ENCODE measurements at regions not wholly inside any gene's neighbourhood (a gene's known extent, or its start where the extent isn't known, plus 50 kb on each side); places are given as distances from the start of the nearest gene placed in this dataset.
"Not testable (repeated sequence)": the region's sequence is repeated elsewhere in the genome, so short reads cannot be mapped to it uniquely, and the experiment has no call there.

DNA sequence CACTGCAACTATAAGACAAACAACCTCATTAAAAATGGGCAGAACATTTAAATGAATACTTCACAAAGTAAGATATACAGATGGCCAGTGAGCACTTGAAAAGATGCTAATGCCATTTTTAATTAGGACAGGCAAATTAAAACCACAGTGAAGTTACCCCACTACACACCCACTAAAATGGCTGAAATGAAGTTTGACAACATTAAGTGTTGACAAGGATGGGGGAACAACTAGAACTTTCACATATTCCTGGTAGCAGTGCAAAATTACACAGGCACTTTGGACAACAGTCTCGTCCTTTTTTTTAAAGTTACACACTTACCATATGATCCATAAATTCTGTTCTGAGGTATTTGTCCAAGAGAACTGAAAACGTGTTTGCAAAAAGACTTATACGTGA, 278.9 kb upstream of the DIO3 start:
- no peak for DNase-seq (ENCODE audit: low spot score)

DNA sequence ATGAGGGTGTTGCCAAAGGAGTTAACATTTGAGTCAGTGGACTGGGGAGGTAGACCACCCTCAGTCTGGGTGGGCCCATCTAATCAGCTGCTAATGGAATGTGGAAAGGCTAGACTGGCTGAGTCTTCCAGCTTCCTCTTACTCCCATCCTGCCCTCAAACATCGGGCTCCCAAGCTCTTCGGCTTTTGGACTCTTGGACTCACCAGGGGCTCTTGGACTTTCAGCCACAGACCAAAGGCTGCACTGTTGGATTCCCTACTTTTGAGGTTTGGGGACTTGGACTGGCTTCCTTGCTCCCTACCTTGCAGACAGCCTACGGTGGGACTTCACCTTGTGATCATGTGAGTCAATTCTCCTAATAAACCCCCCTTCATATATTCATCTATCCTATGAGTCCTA, 276.6 kb upstream of the DIO3 start:
- no peak for DNase-seq (ENCODE audit: low spot score)

DNA sequence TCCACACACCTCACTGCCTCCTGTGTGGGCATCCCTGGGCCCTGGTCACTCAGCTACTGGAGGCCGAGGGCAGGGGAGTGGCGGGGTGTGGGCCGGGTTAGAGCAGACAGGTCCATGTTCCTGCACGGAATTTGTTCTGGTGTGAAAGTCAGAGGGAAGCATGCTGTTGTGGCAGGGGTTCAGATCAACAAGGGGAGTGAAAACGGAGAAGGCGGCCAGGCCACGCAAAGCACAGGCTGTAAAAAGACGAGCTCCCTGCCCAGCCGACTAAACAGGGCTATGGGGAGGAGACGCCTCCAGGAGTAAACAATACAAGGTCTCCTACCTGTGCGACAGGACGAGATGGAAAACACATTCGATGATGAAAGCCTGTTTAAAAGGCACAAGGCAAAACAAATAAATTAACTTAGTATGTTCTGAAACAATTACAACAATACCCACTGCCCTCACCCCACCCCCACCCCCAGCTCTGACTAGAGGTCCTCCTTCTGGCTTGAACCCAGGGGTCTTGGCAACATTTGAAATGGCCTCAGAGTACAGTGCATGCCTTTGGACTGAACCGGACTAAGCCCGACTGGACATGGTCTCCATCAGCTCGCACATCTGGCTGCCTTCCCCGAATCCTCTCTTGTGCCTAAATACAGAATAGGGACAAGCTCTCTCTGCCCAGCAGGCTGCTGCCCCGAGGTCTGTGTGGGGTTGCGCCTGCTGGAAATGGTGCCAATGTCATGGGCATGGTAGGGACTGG, 274.9 kb upstream of the DIO3 start:
- no peak for DNase-seq (ENCODE audit: low spot score)

DNA sequence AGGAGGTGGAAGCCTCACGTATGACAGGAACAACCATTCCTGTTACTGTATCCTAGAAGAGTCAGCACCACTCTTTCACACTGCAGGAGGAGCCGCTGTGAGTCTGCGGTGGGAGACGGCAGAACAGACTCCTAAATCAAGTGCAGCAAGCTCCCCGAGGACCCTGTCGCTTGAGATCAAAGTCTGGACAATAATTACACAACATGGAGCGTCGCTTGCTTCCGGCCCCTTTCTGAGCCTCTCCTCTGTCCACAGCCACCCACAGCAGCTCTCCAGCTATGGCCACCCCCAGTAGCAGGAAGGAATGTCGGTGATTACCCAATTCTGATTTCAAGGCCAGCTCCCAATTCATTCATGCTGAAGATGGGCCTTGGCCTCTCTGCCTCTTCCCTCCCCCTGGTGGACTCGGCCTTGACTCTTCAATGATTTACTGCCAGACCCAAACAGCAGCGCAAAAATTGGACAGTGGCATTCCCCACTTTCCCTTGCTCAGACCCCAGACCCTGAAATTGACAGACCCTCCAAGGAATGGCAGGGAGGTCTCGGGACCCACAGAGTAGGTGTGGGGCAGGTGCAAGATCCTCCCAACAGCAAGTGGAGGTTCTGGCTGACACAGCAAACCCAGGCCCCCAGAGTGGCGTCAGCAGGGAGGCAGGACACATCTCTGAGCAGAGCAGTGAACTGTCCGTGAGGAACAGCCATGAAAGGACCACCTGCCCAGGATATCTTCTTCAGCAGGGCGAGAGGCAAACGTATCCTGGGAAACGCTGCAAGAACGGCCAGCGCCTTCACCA, 272.7 kb upstream of the DIO3 start:
- DNase-seq (ENCODE audit: low spot score): no peak

- DNase-seq (ENCODE audit: low spot score): no peak
Observed at GRCh38 chr14:101289230-101289690, 272.0 kb upstream of the DIO3 start.

DNA sequence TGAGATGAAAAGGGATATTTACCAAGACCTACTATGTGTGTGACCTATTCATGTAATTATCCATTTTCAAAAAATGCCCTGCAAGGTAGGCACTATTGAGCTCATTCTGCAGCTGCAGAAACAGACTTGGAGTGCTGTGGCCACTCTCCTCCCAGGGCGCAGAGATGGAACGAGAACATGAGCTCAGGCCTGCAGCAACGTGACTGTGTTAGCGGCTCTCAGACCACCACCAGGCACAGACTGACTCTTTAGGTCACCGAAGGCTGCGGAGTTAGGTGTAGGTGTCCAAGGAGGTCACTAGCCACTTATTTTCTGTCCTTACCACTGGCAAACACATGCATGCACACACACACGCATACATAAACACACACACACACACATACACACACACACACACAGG, 271.4 kb upstream of the DIO3 start:
- DNase-seq (ENCODE audit: low spot score): no peak

DNA sequence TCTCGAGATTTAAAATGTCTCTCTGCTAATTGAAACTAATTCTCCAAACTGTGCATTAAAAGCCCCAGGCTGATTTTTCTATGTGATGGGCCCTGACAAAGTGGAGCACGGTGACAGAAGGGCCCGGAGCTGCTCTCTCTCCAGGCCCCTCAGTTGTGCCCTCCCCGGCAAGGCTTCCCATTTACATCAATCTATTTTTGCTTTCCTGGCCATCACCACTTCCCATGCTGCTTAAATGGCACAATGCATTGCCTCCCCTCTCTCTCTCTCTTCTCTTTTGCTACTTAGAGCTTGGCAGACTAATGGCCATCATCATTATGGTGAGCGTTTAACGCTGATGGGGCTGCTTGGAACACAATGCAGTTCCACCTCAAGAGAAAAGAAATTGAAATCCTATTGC, 270.7 kb upstream of the DIO3 start:
- DNase-seq (ENCODE audit: low spot score): no peak

DNA sequence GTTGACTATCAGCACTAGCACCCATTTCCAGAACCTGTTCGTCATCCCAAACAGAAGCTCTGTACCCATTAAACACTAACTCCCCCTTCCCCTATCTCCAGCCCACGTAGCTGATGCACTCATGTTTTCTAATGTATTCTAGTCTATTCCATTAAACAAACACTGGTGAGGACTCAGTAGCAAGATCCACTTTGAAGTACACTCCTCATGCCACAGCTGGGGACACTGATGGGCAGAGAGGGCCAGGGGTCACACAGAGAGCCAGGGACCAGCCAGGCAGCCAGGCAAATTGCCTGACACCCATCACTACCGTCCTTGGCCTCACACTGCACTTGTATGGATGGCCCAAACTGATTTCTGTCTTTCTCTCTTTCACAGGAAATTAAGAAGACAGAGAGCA, 269.9 kb upstream of the DIO3 start:
- no peak for DNase-seq (ENCODE audit: low spot score)

DNA sequence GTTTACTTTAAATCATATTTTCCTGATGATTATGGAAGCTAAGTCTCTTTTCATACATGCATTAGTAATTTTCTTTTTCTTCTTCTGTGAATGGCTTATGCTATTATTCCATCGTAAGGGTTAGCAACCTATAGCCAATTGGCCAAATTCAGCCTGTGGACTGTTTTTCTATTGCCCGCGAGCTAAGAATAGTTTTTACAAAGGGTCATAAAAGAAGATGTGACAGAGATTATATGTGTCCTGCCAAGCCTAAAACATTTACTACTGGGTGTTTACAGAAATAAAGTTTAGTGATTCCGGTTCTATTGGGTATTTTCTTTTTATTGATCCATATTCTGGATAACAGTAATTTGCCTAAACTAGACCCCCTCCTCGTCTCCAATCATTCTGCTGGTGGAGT, 268.8 kb upstream of the DIO3 start:
- DNase-seq (ENCODE audit: low spot score): no peak

- no peak for DNase-seq (ENCODE audit: low spot score)
Observed at GRCh38 chr14:101293605-101294004, 267.7 kb upstream of the DIO3 start.

- DNase-seq (ENCODE audit: low spot score): no peak
Observed at GRCh38 chr14:101294136-101294535, 267.2 kb upstream of the DIO3 start.

GRCh38 chr14:101299781-101300180, 261.5 kb upstream of the DIO3 start:
- DNase-seq (ENCODE audit: low spot score): not testable (repeated sequence)

GRCh38 chr14:101301011-101301410, 260.3 kb upstream of the DIO3 start:
- no peak for DNase-seq (ENCODE audit: low spot score)

DNA sequence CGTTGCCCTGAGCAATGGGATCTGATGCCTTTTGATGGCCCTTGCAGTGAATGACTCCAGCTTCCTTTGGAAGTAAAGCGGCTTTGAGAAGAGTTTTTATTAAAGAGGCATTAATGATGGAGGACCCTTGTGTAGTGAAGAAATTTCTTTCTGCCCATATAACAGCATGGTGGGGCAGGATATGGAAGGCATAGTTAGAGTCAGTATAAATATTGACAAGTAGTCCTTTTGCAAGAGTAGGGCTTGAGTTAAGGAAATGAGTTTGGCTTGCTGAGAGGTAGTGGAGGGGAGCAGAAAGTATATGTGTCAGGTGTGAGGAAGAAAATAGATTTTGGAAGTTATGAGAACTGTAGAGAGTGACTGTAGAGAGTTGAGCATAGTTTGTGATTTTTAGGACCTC, 254.1 kb upstream of the DIO3 start:
- not testable (repeated sequence) for DNase-seq (ENCODE audit: low spot score)

- not testable (repeated sequence) for DNase-seq (ENCODE audit: low spot score)
Observed at GRCh38 chr14:101311186-101311585, 250.1 kb upstream of the DIO3 start.

- DNase-seq (ENCODE audit: low spot score): no peak
Observed at GRCh38 chr14:101313268-101313667, 248.0 kb upstream of the DIO3 start.

DNA sequence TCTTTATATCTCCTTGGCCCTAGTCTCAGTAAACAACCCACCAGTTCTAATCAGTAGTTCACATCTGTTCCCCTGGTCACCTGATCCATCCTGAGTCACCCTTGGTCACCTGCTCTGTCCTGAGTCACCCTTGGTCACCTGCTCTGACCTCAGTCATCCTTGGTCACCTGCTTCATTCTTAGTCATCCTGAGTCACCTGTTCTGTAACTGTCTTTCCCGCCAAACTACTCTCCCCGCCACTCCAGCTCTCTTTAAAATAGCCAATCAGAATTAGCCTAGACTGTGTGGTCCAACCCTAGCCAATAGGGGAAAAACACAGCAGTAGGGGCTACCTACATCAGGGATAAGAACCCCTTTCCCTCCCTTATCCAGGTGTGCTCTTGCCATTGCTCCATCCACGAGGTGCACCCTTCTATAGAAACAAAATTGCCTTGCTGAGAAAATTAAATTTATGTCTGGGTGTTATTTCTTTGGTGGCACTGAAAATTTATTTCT, 245.4 kb upstream of the DIO3 start:
- no peak for DNase-seq (ENCODE audit: low spot score)

DNA sequence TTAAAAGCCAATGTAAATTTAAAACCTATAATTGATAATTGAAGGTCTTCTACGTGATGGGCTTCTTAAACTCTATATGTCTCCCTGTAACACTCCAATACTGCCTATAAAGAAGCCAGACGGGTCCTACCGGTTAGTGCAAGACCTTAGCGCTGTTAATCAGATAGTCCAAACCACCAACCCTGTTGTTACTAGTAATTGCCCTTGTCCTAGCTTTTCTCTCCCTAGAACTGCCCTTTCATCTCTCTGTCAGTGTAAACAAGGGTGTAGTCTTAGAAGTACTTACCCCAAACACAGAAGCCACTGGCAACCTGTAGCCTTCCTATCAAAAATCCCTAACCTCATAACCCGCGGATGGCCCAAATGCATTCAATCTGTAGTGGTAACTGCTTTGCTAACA, 243.0 kb upstream of the DIO3 start:
- no peak for DNase-seq (ENCODE audit: low spot score)

DNA sequence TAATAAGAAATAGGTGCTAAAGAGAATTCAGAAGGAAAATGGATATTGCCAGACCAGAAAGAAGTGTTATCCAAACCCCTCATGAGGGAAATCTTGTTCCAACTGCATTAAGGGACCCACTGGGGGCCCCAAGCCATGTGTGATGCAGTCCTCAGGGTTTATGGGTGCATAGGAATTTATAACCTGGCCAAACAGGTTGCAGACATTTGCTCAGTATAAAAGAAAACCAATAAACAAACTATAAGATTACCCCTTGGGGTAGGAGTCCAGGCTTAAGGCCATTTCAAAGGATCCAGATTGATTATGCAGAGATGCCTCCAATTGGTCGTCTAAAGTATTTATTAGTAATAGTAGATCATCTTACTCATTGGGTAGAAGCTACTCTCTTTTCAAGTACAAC, 240.9 kb upstream of the DIO3 start:
- DNase-seq (ENCODE audit: low spot score): no peak

- DNase-seq (ENCODE audit: low spot score): no peak
Observed at GRCh38 chr14:101322223-101322622, 239.1 kb upstream of the DIO3 start.

DNA sequence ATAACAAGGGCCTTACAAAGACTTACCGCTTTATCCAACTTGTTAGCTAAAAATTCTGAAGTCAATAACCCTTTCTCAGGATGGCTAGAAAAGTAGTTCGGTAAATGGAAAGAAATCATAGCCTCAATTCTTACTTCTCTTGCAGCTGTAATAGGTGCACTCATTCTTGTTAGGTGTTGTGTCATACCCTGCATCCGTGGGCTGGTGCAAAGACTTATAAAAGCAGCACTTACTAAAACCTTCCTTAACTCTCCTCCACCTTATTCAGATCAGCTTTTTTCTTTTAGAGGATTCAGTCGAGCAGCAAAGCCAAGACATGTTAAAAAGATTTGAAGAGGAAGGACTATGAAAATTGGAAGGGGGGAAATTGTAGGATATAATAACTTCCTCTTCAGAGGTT, 238.2 kb upstream of the DIO3 start:
- no peak for DNase-seq (ENCODE audit: low spot score)

- DNase-seq (ENCODE audit: low spot score): not testable (repeated sequence)
Observed at GRCh38 chr14:101323614-101324235, 237.6 kb upstream of the DIO3 start.

DNA sequence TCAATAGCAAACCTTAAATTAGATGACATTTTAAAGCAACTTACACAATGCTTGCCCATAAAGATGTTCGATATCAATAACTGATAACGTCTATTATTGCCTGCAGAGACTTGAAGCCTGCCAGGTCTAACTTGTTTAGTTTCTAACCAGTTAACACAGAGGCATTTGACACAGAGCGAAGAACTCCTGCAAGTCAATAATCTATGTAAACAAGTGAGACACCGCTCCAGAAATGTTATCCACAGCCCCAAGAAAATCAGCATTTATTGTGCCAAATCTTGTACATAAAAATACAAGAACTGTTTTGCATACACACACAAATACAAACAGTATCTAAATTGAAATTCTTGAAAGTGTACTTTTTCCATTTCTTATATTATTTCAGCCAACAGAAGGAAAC, 236.0 kb upstream of the DIO3 start:
- DNase-seq (ENCODE audit: low spot score): no peak

Measured in AG08396 (cell line).